Hematopoietic multipotent progenitor cell treated with erythropoietin and hydrocortisone succinate and interleukin-3 and kit ligand, for 8 days (in vitro differentiated cells): ENCODE measurements at regions not wholly inside any gene's neighbourhood (a gene's known extent, or its start where the extent isn't known, plus 50 kb on each side); places are given as distances from the start of the nearest gene placed in this dataset.

Experiments used
- DNase-seq: peaks from one replicate; pipeline ENCODE4 v3.0.0-alpha.2; 2015

GRCh38 chr1:68551459-68551858, 54.6 kb upstream of the DEPDC1 start:
- no peak for DNase-seq

- no peak for DNase-seq
Measured at GRCh38 chr1:68558321-68559026, 61.6 kb upstream of the DEPDC1 start.

DNA sequence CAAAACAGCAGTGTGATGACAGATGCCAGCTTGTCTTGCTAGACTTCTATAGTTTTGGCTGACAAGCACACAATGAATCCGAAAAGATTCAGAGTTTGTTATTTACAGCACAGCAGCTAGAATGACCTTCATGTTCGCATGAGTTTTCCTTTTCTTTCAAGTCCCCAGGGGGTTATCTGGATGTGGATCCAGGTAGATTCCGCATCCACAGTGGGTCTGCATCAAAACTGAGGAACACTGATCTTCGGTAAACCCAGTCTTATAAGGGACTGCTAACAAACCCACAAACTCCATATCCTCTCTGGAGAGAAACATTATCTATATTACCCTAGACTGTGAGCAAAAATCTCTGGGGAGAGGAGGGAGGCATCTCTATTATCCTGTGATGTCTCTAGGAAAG, 69.0 kb upstream of the DEPDC1 start:
- no peak for DNase-seq

- DNase-seq, result no peak
Measured at GRCh38 chr1:68570871-68571270, 74.0 kb upstream of the DEPDC1 start.

GRCh38 chr1:68571454-68572235, 74.8 kb upstream of the DEPDC1 start:
- DNase-seq, result no peak

- no peak for DNase-seq
Measured at GRCh38 chr1:68585351-68585750, 88.5 kb upstream of the DEPDC1 start.

- DNase-seq, result no peak
Measured at GRCh38 chr1:68586766-68587165, 89.9 kb upstream of the DEPDC1 start.

GRCh38 chr1:68588304-68588703, 91.4 kb upstream of the DEPDC1 start:
- no peak for DNase-seq

- DNase-seq, result no peak
Measured at GRCh38 chr1:68590473-68590872, 93.6 kb upstream of the DEPDC1 start.

- DNase-seq, result no peak
Measured at GRCh38 chr1:68594851-68595250, 98.0 kb upstream of the DEPDC1 start.

DNA sequence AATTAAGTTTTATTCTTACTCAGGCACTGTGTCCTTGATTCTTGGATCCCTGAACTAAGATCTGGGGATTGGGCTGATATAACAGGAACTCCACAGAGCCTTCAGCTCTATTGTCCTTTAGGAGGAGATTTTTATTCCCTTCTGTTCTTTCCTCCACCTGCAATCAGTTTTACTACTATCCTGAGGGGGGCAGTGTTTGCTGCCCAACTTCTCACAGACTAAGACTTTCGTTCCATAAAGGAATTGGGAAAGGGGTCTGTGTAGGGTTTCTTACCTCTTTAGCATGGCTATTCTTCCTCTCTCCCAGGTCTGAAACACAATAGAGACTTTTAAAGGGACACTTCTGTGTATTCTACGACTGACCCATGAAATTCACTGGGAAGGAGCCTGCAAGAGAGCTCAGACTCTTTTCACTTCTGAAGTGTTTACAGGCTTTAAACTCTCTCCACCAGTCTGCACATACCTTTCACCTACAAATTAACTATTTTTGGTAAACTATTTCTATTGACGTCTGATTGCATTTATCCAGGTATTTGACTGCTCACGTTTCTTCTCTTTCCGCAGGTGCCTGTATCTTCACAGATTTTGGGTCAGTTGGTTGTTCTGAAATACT, 103.3 kb upstream of the DEPDC1 start:
- peak; percentile 1 for DNase-seq

DNA sequence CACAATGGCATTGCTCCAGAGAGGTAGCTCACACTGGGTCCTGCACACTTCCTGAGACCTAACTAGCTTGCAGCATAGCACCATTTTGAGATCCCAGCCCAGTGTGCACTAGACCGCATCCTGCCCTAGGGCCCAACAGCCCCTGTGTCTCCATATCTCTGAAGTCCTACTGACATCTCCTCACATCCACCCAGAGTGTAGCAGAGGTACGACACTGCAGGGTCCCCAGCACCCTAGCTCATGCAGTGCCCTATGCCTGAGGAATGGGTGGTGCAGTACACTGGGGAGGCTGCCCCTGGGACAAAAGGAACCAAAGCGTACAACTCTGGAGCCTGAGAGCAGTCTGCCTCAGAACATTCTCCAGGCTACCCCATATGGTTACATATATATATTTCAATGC, 111.4 kb upstream of the DEPDC1 start:
- DNase-seq, result no peak

GRCh38 chr1:68615312-68615711, 118.4 kb upstream of the DEPDC1 start:
- no peak for DNase-seq

DNA sequence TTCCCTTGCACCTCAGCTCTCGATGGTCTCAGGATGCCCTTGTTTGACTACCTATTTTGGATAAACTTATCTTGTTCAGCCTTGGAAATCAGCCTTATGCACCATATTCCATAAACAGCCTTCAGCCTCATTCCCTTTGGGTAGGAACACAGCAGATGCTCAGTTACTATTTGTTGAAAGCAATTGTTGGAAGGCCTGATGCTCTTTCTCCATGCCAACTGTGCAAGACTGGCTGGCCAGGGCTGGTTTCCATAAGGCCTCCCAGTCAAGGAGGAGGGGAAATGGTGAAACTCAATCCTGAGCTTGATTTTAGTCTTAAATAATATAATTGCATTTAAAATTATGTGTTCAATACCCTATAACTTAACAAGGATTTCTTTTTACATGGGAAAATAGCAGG, 121.1 kb upstream of the DEPDC1 start:
- no peak for DNase-seq

GRCh38 chr1:68620571-68620970, 123.7 kb upstream of the DEPDC1 start:
- DNase-seq, result no peak

DNA sequence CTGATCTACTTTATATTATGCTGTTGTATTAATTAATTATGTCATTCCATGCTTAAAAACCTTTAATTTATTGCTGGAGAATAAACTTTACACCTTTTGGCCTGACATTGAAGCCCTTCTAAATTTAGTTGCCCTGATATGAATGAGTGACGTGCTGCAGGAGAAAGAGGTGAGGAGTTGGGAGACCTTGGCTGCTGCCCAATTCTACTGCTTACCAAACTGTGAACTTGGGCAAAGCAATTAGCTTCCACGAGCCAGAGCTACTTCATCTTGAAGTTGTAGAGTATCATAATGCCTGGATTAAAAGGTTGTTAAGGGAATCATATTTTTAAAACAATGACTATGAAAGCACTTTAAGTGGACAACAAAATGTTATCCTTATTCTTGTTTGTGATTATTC, 126.8 kb upstream of the DEPDC1 start:
- DNase-seq, result no peak

- no peak for DNase-seq
Measured at GRCh38 chr1:68624233-68624632, 127.4 kb upstream of the DEPDC1 start.

DNA sequence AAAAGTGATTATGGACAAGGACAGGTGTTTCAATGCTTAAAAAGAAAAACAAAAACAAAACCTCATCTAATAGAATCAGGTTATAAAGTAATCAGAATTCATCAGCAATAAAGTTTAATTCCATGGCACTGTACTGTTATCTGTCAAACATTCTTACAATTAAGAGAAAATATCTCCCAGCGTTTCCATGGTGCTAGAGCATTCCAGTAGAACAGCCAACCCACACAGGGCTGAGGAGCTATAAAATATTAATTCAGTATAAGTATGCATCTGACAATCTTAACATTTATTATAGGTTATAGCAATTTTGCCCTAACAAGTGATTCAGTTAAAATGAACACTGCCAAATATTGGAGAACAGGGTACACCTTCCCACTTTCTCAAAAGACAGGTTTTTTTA, 128.7 kb upstream of the DEPDC1 start:
- DNase-seq, result no peak

DNA sequence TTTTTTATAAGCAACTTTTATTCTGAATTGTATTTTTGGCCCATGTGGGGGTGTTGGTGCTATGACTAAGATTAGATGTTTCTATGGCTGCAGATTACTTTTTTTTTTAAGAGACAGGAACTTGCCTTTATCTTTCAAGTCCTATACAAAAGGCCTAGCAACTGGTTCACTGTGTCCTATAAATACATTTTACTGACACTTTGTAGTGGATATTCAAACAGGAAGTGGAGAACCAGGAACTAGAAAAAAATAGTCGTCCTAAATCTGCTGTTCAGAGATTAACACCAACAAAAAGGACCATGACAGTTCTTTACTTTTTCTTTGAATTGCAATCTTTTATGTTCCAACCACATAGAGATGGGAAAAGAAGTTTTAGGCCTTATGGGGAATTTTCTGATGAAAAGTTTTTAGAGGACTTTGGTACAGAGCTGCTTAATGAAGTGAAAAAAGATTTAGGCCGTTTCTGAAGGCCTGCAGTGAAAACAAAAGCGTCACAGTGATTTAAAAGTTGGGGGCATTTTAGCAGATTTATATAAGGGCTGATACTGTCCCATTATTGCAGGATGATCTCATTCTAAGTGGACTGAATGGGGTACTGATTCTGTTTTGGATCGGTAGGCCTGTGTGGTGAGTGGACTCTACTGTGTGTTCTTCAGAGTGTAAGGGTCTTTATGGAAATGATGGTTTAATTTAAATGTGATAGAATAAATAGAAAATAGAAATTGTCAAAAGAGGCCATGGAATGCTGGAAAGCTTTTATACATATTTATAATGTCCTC, 136.4 kb upstream of the DEPDC1 start:
- DNase-seq, result no peak

GRCh38 chr1:68644504-68644903, 147.6 kb upstream of the DEPDC1 start:
- no peak for DNase-seq

- DNase-seq, result no peak
Measured at GRCh38 chr1:68651115-68651514, 154.2 kb upstream of the DEPDC1 start.

DNA sequence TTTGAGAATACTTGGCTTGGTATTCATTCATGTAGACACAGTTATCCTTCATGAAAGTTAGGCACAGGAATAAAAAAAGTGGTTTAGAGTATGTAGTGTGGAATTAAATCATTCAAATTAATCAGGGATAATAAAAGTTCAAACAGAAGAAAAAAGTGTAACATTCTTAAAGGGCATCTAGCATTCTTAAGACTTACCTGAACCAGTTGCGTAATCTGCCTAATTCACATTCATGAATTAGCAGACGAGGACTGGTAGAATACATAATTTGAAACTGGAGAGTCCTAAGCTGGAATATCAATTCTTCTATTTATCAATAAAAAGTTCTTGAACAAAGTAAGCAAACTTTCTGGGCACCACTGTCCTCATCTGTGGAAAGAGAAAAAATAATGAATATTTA, 157.0 kb upstream of the DEPDC1 start:
- no peak for DNase-seq

DNA sequence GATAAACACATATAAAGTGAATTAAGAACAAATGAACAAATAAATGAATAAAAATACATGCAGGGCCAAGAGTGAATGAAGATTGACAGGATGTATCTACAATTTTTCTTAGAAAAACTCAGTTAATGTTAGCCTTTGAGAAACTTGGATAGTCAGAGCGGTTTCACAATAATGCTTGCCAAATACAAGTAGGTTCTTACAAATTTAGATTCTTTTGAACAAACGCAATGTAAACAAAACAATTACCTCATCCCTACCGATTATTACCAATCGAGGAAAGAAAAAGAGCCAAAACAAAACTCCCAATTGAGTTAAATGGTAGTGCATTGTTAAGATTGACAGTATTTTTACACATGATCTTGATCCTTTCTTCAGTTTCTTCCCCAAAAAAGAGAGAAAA, 176.9 kb upstream of the DEPDC1 start:
- no peak for DNase-seq
